ENCODE measurements at regions not wholly inside any gene's neighbourhood (a gene's known extent, or its start where the extent isn't known, plus 50 kb on each side); places are given as distances from the start of the nearest gene placed in this dataset.

DNA sequence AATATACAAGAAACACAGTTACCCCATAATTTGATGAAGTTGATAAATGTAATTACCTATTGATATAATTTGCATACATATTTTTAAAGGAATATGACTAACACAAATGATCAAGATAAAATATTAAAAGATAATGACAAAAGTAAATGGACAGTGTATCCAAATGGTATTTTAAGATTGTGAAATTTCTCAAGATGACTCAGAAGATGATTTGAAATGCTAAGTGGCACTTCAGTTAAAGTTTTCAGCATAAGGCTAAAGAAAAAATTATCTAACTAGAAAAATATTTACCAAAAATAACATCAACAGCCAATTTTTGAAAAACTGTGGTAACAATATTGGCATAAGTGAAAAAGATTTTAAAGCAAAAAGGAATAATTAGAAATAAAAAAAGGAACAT lies 248.4 kb upstream of the NDST4 start:
- intact Hi-C loops (cut with DNase I; ENCODE audit: low total_unique reads) = no loop called here
- H3K4me3 ChIP-seq (ENCODE audit: low read depth, poor library complexity, severe bottlenecking) = no peak overlapping the region
- no peak for DNase-seq (ENCODE audit: low spot score in 2 of 2)
- TF ChIP-seq, protein P1, sequence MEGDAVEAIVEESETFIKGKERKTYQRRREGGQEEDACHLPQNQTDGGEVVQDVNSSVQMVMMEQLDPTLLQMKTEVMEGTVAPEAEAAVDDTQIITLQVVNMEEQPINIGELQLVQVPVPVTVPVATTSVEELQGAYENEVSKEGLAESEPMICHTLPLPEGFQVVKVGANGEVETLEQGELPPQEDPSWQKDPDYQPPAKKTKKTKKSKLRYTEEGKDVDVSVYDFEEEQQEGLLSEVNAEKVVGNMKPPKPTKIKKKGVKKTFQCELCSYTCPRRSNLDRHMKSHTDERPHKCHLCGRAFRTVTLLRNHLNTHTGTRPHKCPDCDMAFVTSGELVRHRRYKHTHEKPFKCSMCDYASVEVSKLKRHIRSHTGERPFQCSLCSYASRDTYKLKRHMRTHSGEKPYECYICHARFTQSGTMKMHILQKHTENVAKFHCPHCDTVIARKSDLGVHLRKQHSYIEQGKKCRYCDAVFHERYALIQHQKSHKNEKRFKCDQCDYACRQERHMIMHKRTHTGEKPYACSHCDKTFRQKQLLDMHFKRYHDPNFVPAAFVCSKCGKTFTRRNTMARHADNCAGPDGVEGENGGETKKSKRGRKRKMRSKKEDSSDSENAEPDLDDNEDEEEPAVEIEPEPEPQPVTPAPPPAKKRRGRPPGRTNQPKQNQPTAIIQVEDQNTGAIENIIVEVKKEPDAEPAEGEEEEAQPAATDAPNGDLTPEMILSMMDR (IDR thresholded peaks at IDR 0.05) = no peak
- no peak for TF ChIP-seq POLR2A (IDR thresholded peaks at IDR 0.05)

DNA sequence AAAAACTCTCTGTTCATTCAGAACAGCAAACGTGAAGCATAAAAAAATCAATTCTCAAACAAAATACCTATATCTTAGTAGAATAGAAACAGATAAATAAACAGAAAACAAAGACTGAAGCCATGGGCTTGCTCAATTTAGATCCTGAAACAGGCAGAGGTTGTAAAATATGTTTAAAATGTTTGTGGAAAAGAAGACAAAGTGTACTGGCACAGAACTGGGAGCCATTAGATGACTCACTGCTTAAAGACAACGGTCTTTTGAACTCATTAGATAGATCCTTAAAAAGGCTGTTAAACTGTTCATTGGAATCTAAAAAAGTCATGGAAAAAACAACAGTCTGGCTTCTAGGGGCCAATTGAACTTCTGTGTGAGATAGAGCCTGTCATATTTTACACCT lies 247.0 kb upstream of the NDST4 start:
- DNase-seq (ENCODE audit: low spot score in 2 of 2) = peak in 1 of 2 donors; percentile 25
- no peak for TF ChIP-seq POLR2A (IDR thresholded peaks at IDR 0.05)
- intact Hi-C loops (cut with DNase I; ENCODE audit: low total_unique reads) = no loop called here
- 38% methylated on average over 2 of the region's 2 CpGs for WGBS, 2 donors
- no peak overlapping the region for H3K4me3 ChIP-seq (ENCODE audit: low read depth, poor library complexity, severe bottlenecking)

DNA sequence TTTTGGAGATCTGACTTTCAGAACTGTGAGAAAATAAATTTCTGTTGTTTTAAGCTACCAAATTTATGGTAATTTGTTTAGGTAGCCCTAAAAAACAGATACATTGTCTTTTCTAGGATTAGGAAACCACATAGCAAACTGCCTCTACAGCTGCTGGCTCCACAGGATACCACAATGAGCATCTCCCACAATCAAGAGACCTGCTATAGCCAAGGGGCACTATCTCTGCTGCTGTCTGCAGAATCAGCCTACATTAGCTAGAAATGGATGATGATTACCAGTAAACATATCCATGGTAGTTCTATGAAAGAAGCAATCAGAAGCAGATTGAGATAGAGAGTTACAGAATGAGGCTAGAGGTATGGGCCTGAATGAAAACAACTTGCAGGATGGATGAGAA lies 244.4 kb upstream of the NDST4 start:
- no peak overlapping the region for H3K4me3 ChIP-seq (ENCODE audit: low read depth, poor library complexity, severe bottlenecking)
- no peak for DNase-seq (ENCODE audit: low spot score in 2 of 2)
- TF ChIP-seq, protein P1 (IDR thresholded peaks at IDR 0.05) = no peak
- TF ChIP-seq POLR2A (IDR thresholded peaks at IDR 0.05) = no peak
- intact Hi-C loops (cut with DNase I; ENCODE audit: low total_unique reads) = no loop called here

DNA sequence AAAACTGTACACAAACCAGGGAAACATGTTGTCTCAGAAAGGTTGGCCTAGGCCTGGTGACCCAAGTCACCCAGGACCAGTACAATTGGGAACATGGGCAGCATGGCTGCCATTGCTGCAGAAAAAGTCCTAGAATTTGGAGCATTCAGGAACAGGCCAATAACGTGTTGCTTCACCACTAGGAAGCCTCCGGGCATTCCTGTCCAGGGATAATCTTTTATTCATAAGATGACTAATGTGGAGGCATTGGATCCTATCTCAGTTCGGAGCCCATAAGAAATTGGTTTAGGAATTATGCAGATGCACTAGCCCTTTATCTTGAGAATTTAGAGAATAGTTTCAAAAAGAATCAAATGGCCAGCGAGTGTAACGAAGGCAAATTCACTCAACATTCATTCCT lies 242.8 kb upstream of the NDST4 start:
- intact Hi-C loops (cut with DNase I; ENCODE audit: low total_unique reads) = no loop called here
- no peak for TF ChIP-seq POLR2A (IDR thresholded peaks at IDR 0.05)
- TF ChIP-seq, protein P1 (IDR thresholded peaks at IDR 0.05) = no peak
- WGBS, 2 donors = 89% methylated on average over 5 of the region's 5 CpGs
- no peak for DNase-seq (ENCODE audit: low spot score in 2 of 2)
- no peak overlapping the region for H3K4me3 ChIP-seq (ENCODE audit: low read depth, poor library complexity, severe bottlenecking)

DNA sequence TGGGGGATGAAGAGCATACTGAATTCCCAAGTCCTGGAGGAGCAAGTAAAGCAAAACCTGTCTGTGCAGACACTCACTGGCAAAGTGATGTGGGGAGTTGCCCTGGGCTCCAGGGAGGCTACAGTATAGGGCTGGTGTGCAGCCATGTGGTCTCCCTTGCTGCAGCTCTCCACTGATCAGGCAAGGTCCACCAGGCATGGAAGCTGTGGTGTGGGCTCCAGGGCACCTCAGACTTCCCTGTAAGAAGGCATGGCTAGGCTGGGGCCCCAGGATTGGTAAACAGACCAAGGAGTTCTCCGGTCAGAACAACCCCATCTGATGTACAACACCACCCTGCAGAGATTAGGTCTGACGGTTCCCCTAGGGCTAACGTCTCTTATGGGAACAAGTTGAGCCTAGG lies 241.9 kb upstream of the NDST4 start:
- no peak for TF ChIP-seq POLR2A (IDR thresholded peaks at IDR 0.05)
- TF ChIP-seq, protein P1 (IDR thresholded peaks at IDR 0.05) = no peak
- DNase-seq (ENCODE audit: low spot score in 2 of 2) = no peak
- intact Hi-C loops (cut with DNase I; ENCODE audit: low total_unique reads) = no loop called here
- no peak overlapping the region for H3K4me3 ChIP-seq (ENCODE audit: low read depth, poor library complexity, severe bottlenecking)
- WGBS, 2 donors = 94% methylated on average over 3 of the region's 3 CpGs

DNA sequence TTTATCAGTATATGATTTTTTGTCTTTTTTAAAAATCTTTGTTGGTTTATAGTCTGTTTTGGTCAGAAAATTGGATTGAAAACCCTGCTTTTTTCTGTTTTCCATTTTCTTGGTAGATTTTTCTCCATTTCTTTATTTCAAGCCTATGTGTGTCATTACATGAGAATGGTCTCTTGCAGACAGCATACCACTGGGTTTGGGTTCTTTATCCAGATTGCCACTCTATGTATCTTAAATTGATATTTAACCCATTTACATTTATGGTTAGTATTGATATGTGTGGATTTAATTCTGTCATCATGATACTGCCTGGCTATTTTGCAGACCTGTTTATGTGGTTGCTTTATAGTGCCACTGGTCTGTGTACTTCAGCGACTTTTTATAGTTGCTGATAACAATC lies 239.9 kb upstream of the NDST4 start:
- TF ChIP-seq POLR2A (IDR thresholded peaks at IDR 0.05) = no peak
- TF ChIP-seq, protein P1 (IDR thresholded peaks at IDR 0.05) = no peak
- no peak for DNase-seq (ENCODE audit: low spot score in 2 of 2)
- H3K4me3 ChIP-seq (ENCODE audit: low read depth, poor library complexity, severe bottlenecking) = no peak overlapping the region
- 100% methylated on average over 1 of the region's 1 CpG for WGBS, 2 donors
- intact Hi-C loops (cut with DNase I; ENCODE audit: low total_unique reads) = no loop called here

Measured in lower leg skin (tissue), 4 donors.